ENCODE measurements at regions not wholly inside any gene's neighbourhood (a gene's known extent, or its start where the extent isn't known, plus 50 kb on each side); places are given as distances from the start of the nearest gene placed in this dataset.
"Not testable (repeated sequence)": the region's sequence is repeated elsewhere in the genome, so short reads cannot be mapped to it uniquely, and the experiment has no call there.

GRCh38 chr2:212726403-212726802 is 187.8 kb upstream of the ERBB4 start:
- Histone ChIP-seq H3K4me3 (ENCODE audit: severe bottlenecking) (no peak overlapping the region), H3K27me3 (ENCODE audit: insufficient read depth, poor library complexity, severe bottlenecking) (no peaks in the 10 kb centered on the region), H3K27ac (ENCODE audit: poor library complexity, severe bottlenecking) (no peak overlapping the region), H3K9me3 (ENCODE audit: severe bottlenecking) (no peaks in the 10 kb centered on the region), H3K4me1 (ENCODE audit: insufficient read depth, poor library complexity, severe bottlenecking) (peaks cover 9% of the 10 kb centered on the region), H3K36me3 (ENCODE audit: low read depth) (no peaks in the 10 kb centered on the region)
- ATAC-seq (ENCODE audit: low read depth) (no peak), DNase-seq (ENCODE audit: low spot score) (no peak)
- TF ChIP-seq, protein P1, sequence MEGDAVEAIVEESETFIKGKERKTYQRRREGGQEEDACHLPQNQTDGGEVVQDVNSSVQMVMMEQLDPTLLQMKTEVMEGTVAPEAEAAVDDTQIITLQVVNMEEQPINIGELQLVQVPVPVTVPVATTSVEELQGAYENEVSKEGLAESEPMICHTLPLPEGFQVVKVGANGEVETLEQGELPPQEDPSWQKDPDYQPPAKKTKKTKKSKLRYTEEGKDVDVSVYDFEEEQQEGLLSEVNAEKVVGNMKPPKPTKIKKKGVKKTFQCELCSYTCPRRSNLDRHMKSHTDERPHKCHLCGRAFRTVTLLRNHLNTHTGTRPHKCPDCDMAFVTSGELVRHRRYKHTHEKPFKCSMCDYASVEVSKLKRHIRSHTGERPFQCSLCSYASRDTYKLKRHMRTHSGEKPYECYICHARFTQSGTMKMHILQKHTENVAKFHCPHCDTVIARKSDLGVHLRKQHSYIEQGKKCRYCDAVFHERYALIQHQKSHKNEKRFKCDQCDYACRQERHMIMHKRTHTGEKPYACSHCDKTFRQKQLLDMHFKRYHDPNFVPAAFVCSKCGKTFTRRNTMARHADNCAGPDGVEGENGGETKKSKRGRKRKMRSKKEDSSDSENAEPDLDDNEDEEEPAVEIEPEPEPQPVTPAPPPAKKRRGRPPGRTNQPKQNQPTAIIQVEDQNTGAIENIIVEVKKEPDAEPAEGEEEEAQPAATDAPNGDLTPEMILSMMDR (IDR thresholded peaks at IDR 0.05; ENCODE audit: poor library complexity, severe bottlenecking), result no peak

GRCh38 chr2:212725180-212725579 is 186.6 kb upstream of the ERBB4 start:
- Histone ChIP-seq H3K27me3 (ENCODE audit: insufficient read depth, poor library complexity, severe bottlenecking) (no peaks in the 10 kb centered on the region), H3K9me3 (ENCODE audit: severe bottlenecking) (no peaks in the 10 kb centered on the region), H3K27ac (ENCODE audit: poor library complexity, severe bottlenecking) (no peak overlapping the region), H3K36me3 (ENCODE audit: low read depth) (no peaks in the 10 kb centered on the region), H3K4me3 (ENCODE audit: severe bottlenecking) (no peak overlapping the region), H3K4me1 (ENCODE audit: insufficient read depth, poor library complexity, severe bottlenecking) (peaks cover 9% of the 10 kb centered on the region)
- TF ChIP-seq, protein P1 (IDR thresholded peaks at IDR 0.05; ENCODE audit: poor library complexity, severe bottlenecking), result no peak
- DNase-seq (ENCODE audit: low spot score) (no peak), ATAC-seq (ENCODE audit: low read depth) (no peak)

DNA sequence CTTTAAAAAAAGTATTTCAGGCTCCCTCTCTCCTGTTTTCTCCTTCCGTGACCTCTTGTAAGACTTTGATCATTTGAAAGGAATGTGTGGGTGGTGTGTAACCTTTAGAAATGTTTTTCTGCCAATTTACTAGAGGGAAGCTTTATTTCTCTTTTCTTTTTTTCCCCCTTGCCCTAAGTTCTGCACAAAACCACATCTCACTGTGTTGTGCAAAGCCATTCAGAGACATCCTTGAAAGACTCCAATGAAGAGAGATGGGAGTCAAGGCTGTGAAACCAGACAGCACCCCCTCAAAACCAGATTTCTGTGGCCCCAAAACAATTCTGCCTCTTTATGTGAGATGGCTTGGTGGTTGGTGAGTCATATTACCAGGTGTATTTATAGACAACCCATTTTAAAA is 184.6 kb upstream of the ERBB4 start:
- TF ChIP-seq, protein P1 (IDR thresholded peaks at IDR 0.05; ENCODE audit: poor library complexity, severe bottlenecking), result no peak
- H3K4me1 ChIP-seq (ENCODE audit: insufficient read depth, poor library complexity, severe bottlenecking), result peaks cover 9% of the 10 kb centered on the region
- no peaks in the 10 kb centered on the region for H3K9me3 ChIP-seq (ENCODE audit: severe bottlenecking)
- no peak overlapping the region for H3K4me3 ChIP-seq (ENCODE audit: severe bottlenecking)
- peak; percentile 52; the same call in 1 of the 3 replicates for ATAC-seq (ENCODE audit: low read depth)
- H3K36me3 ChIP-seq (ENCODE audit: low read depth), result no peaks in the 10 kb centered on the region
- H3K27me3 ChIP-seq (ENCODE audit: insufficient read depth, poor library complexity, severe bottlenecking), result no peaks in the 10 kb centered on the region
- no peak for DNase-seq (ENCODE audit: low spot score)
- H3K27ac ChIP-seq (ENCODE audit: poor library complexity, severe bottlenecking), result no peak overlapping the region

DNA sequence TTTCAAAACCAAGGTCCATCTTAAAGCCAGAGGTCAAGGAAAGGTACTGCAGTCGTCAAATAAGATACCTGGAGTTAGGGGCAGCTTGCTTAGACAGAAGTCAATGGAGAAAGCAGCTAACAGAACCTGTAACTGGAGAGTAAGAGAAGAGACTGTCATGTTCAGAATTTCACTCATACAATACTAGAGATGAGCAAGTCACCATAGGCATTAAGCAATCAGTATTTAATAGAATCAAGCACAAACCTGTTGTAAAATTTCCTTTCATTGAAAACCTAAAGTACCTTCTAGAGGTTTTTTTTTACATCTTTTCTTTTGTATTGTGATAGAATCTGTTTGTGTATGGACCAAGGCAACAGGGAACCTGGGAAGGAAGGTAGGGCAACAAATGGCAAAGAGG is 183.4 kb upstream of the ERBB4 start:
- DNase-seq (ENCODE audit: low spot score) (no peak), ATAC-seq (ENCODE audit: low read depth) (no peak)
- no peaks in the 10 kb centered on the region for H3K36me3 ChIP-seq (ENCODE audit: low read depth)
- H3K27me3 ChIP-seq (ENCODE audit: insufficient read depth, poor library complexity, severe bottlenecking), result no peaks in the 10 kb centered on the region
- H3K4me3 ChIP-seq (ENCODE audit: severe bottlenecking), result no peak overlapping the region
- no peak overlapping the region for H3K27ac ChIP-seq (ENCODE audit: poor library complexity, severe bottlenecking)
- peaks cover 9% of the 10 kb centered on the region for H3K4me1 ChIP-seq (ENCODE audit: insufficient read depth, poor library complexity, severe bottlenecking)
- no peaks in the 10 kb centered on the region for H3K9me3 ChIP-seq (ENCODE audit: severe bottlenecking)
- TF ChIP-seq, protein P1 (IDR thresholded peaks at IDR 0.05; ENCODE audit: poor library complexity, severe bottlenecking), result no peak

- no peak for ATAC-seq (ENCODE audit: low read depth)
- Histone ChIP-seq H3K4me1 (ENCODE audit: insufficient read depth, poor library complexity, severe bottlenecking) (peaks cover 9% of the 10 kb centered on the region), H3K4me3 (ENCODE audit: severe bottlenecking) (no peak overlapping the region), H3K36me3 (ENCODE audit: low read depth) (no peaks in the 10 kb centered on the region), H3K27ac (ENCODE audit: poor library complexity, severe bottlenecking) (no peak overlapping the region), H3K27me3 (ENCODE audit: insufficient read depth, poor library complexity, severe bottlenecking) (no peaks in the 10 kb centered on the region), H3K9me3 (ENCODE audit: severe bottlenecking) (no peaks in the 10 kb centered on the region)
- TF ChIP-seq, protein P1 (IDR thresholded peaks at IDR 0.05; ENCODE audit: poor library complexity, severe bottlenecking), result no peak
- DNase-seq (ENCODE audit: low spot score), result no peak
These were observed 182.4 kb upstream of the ERBB4 start for GRCh38 chr2:212721026-212721451.

- H3K4me3 ChIP-seq (ENCODE audit: severe bottlenecking); H3K27ac ChIP-seq (ENCODE audit: poor library complexity, severe bottlenecking); H3K9me3 ChIP-seq (ENCODE audit: severe bottlenecking); H3K36me3 ChIP-seq (ENCODE audit: low read depth); DNase-seq (ENCODE audit: low spot score); H3K27me3 ChIP-seq (ENCODE audit: insufficient read depth, poor library complexity, severe bottlenecking); ATAC-seq (ENCODE audit: low read depth): not testable (repeated sequence)
- H3K4me1 ChIP-seq (ENCODE audit: insufficient read depth, poor library complexity, severe bottlenecking), result peaks cover 16% of the 10 kb centered on the region
These were observed 176.8 kb upstream of the ERBB4 start for GRCh38 chr2:212715411-212715810.
